Skeletal muscle tissue (tissue), 3 donors: ENCODE measurements at regions not wholly inside any gene's neighbourhood (a gene's known extent, or its start where the extent isn't known, plus 50 kb on each side); places are given as distances from the start of the nearest gene placed in this dataset.

Experiments used
- H3K27ac ChIP-seq: one replicate; pipeline ENCODE4 v1.7.0; 2013; ENCODE audit warnings: mild to moderate bottlenecking, low read depth, low read length, inconsistent platforms
- H3K27me3 ChIP-seq, 3 donors: one replicate each; pipeline ENCODE4 v1.7.0; 2013; ENCODE audit warnings: low read length in 3 of 3; ENCODE audit not compliant: control insufficient read depth in 3 of 3, insufficient read depth in 3 of 3
- H3K36me3 ChIP-seq, 3 donors: one replicate each; pipeline ENCODE4 v1.7.0; 2013; ENCODE audit warnings: low read length in 3 of 3; ENCODE audit not compliant: control insufficient read depth in 3 of 3, insufficient read depth in 3 of 3
- H3K4me1 ChIP-seq, 3 donors: one replicate each; pipeline ENCODE4 v1.7.0; 2013; ENCODE audit warnings: low read length in 3 of 3, mild to moderate bottlenecking in 3 of 3; ENCODE audit not compliant: control insufficient read depth in 3 of 3, insufficient read depth in 3 of 3
- H3K4me3 ChIP-seq, 3 donors: one replicate each; pipeline ENCODE4 v1.7.0; 2013; ENCODE audit warnings: low read length in 3 of 3
- H3K9ac ChIP-seq, 3 donors: one replicate each; pipeline ENCODE4 v1.7.0; 2013; ENCODE audit warnings: low read length in 3 of 3, mild to moderate bottlenecking in 3 of 3, moderate library complexity in 2 of 3, low read depth in 1 of 3
- H3K9me3 ChIP-seq, 3 donors: one replicate each; pipeline ENCODE4 v1.7.0; 2013; ENCODE audit warnings: low read length in 3 of 3; ENCODE audit not compliant: control insufficient read depth in 3 of 3
- donor health status: Osteomylitis.

- Histone ChIP-seq H3K9me3 (no peaks in the 10 kb centered on the region), H3K4me3 (no peak overlapping the region), H3K36me3 (no peaks in the 10 kb centered on the region), H3K9ac (peak overlapping the region in 1 of 3 donors; percentile 25), H3K4me1 (peaks cover 50 to 53% (median 53%) of the 10 kb centered on the region in 3 donors), H3K27me3 (no peaks in the 10 kb centered on the region), H3K27ac (no peak overlapping the region)
Measured at GRCh38 chr15:73803806-73804205, 50.7 kb upstream of the INSYN1 start.

- no peaks in the 10 kb centered on the region for H3K9me3 ChIP-seq
- no peak overlapping the region for H3K9ac ChIP-seq
- peaks cover 34 to 42% (median 37%) of the 10 kb centered on the region in 3 donors for H3K4me1 ChIP-seq
- H3K4me3 ChIP-seq: no peak overlapping the region
- H3K27ac ChIP-seq: no peak overlapping the region
- no peaks in the 10 kb centered on the region for H3K36me3 ChIP-seq
- peaks cover 0 to 9% (median 3%) of the 10 kb centered on the region in 3 donors for H3K27me3 ChIP-seq
Measured at GRCh38 chr15:73805504-73806089, 52.4 kb upstream of the INSYN1 start.

GRCh38 chr15:73806698-73807483 is 53.7 kb upstream of the INSYN1 start:
- H3K9ac ChIP-seq: no peak overlapping the region
- no peak overlapping the region for H3K4me3 ChIP-seq
- no peaks in the 10 kb centered on the region for H3K36me3 ChIP-seq
- peaks cover 21 to 29% (median 25%) of the 10 kb centered on the region in 3 donors for H3K4me1 ChIP-seq
- no peaks in the 10 kb centered on the region for H3K9me3 ChIP-seq
- H3K27me3 ChIP-seq: peaks cover 0 to 9% (median 3%) of the 10 kb centered on the region in 3 donors
- H3K27ac ChIP-seq: no peak overlapping the region

GRCh38 chr15:73807865-73808264 is 54.7 kb upstream of the INSYN1 start:
- Histone ChIP-seq H3K9ac (no peak overlapping the region), H3K9me3 (no peaks in the 10 kb centered on the region), H3K4me1 (peaks cover 11 to 20% (median 15%) of the 10 kb centered on the region in 3 donors)

GRCh38 chr15:73809728-73810501 is 56.8 kb upstream of the INSYN1 start:
- Histone ChIP-seq H3K27me3 (peaks cover 0 to 9% (median 8%) of the 10 kb centered on the region in 3 donors), H3K4me1 (peaks cover 0 to 7% (median 2%) of the 10 kb centered on the region in 3 donors), H3K9ac (no peak overlapping the region), H3K4me3 (no peak overlapping the region), H3K36me3 (no peaks in the 10 kb centered on the region), H3K9me3 (no peaks in the 10 kb centered on the region), H3K27ac (no peak overlapping the region)

More at GRCh38 chr15:73807865-73808264, 54.7 kb upstream of the INSYN1 start:
- no peak overlapping the region for H3K4me3 ChIP-seq
- H3K27ac ChIP-seq: no peak overlapping the region
- peaks cover 0 to 9% (median 3%) of the 10 kb centered on the region in 3 donors for H3K27me3 ChIP-seq
- no peaks in the 10 kb centered on the region for H3K36me3 ChIP-seq

GRCh38 chr15:73812806-73813465 is 59.8 kb upstream of the INSYN1 start:
- H3K36me3 ChIP-seq: no peaks in the 10 kb centered on the region
- peaks cover 0 to 9% (median 8%) of the 10 kb centered on the region in 3 donors for H3K27me3 ChIP-seq
- H3K27ac ChIP-seq: no peak overlapping the region
- no peak overlapping the region for H3K9ac ChIP-seq
- H3K9me3 ChIP-seq: no peaks in the 10 kb centered on the region
- peaks cover 0 to 8% (median 2%) of the 10 kb centered on the region in 3 donors for H3K4me1 ChIP-seq
- no peak overlapping the region for H3K4me3 ChIP-seq

GRCh38 chr15:73813589-73813988 is 59.8 kb upstream of the TBC1D21 start:
- Histone ChIP-seq H3K36me3 (no peaks in the 10 kb centered on the region), H3K4me1 (peaks cover 0 to 12% (median 2%) of the 10 kb centered on the region in 3 donors), H3K4me3 (no peak overlapping the region), H3K27ac (no peak overlapping the region), H3K9me3 (no peaks in the 10 kb centered on the region), H3K27me3 (peaks cover 0 to 10% (median 9%) of the 10 kb centered on the region in 3 donors), H3K9ac (no peak overlapping the region)

GRCh38 chr15:73818308-73818985 is 54.9 kb upstream of the TBC1D21 start:
- Histone ChIP-seq H3K27me3 (peaks cover 0 to 7% (median 0%) of the 10 kb centered on the region in 3 donors), H3K9ac (no peak overlapping the region), H3K27ac (no peak overlapping the region), H3K4me1 (peaks cover 0 to 5% (median 0%) of the 10 kb centered on the region in 3 donors), H3K9me3 (peaks cover 0 to 5% (median 0%) of the 10 kb centered on the region in 3 donors), H3K36me3 (no peaks in the 10 kb centered on the region), H3K4me3 (no peak overlapping the region)

- H3K4me3 ChIP-seq: no peak overlapping the region
- no peaks in the 10 kb centered on the region for H3K36me3 ChIP-seq
Measured at GRCh38 chr15:73821181-73821580, 52.2 kb upstream of the TBC1D21 start.

More at GRCh38 chr15:73821181-73821580, 52.2 kb upstream of the TBC1D21 start:
- peaks cover 0 to 5% (median 0%) of the 10 kb centered on the region in 3 donors for H3K9me3 ChIP-seq
- H3K27ac ChIP-seq: no peak overlapping the region
- no peak overlapping the region for H3K9ac ChIP-seq
- H3K27me3 ChIP-seq: peaks cover 0 to 7% (median 0%) of the 10 kb centered on the region in 3 donors
- H3K4me1 ChIP-seq: peaks cover 0 to 5% (median 0%) of the 10 kb centered on the region in 3 donors
